ENCODE measurements at regions not wholly inside any gene's neighbourhood (a gene's known extent, or its start where the extent isn't known, plus 50 kb on each side); places are given as distances from the start of the nearest gene placed in this dataset.

DNA sequence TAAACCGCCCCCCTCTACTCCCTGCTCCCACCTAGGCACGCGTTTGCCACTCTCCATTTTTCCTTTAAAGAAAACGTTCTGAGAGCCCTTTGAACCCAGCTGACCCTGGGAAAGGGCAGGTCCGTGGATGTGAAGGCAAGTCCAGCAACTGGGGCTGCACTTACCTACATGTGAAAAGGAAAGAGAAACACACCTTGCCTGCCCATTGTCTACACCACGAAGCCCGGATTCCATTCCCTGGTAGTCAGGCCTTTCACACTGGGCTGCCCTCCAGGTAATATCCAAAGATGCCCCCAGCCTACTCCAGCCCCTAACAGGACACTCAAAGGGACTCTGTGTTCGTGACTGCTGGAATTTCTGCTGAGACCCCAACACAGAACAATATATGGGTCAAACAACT is 94.4 kb downstream of the CD83 start:
- TF ChIP-seq, protein P1, sequence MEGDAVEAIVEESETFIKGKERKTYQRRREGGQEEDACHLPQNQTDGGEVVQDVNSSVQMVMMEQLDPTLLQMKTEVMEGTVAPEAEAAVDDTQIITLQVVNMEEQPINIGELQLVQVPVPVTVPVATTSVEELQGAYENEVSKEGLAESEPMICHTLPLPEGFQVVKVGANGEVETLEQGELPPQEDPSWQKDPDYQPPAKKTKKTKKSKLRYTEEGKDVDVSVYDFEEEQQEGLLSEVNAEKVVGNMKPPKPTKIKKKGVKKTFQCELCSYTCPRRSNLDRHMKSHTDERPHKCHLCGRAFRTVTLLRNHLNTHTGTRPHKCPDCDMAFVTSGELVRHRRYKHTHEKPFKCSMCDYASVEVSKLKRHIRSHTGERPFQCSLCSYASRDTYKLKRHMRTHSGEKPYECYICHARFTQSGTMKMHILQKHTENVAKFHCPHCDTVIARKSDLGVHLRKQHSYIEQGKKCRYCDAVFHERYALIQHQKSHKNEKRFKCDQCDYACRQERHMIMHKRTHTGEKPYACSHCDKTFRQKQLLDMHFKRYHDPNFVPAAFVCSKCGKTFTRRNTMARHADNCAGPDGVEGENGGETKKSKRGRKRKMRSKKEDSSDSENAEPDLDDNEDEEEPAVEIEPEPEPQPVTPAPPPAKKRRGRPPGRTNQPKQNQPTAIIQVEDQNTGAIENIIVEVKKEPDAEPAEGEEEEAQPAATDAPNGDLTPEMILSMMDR (IDR thresholded peaks at IDR 0.05; ENCODE audit: low read depth, low read length, missing control alignments), result no peak
- in situ Hi-C loops (cut with HindIII; ENCODE audit: low sequenced_read_pairs), result loop anchor here (25.0 kb wide), 1 partner anchor 1050 kb away; no protein-coding TSS in a partner anchor
- H3K4me3 ChIP-seq (ENCODE audit: low read depth, low read length), result no peak overlapping the region
- no peak for DNase-seq (ENCODE audit: low read depth)

DNA sequence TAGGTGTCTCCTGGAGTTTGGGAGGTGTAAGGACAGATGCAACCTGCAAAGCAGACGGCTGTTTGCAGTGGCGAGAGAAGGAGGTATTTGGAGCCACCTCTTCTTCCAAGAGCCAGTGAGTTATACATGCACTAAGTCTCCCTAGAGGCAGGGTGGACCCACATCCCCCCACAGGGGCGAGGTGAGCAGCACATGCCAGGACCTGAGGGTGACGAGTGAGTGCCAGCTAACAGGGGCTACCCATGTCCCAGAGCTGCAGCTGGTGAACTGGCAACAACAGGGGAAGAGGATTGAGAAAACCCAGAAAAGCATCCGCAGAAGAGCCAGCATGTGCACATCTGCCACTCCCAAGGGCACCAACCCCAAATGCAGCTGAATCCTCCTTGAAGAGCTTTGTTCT is 95.1 kb downstream of the CD83 start:
- no peak for DNase-seq (ENCODE audit: low read depth)
- TF ChIP-seq, protein P1 (IDR thresholded peaks at IDR 0.05; ENCODE audit: low read depth, low read length, missing control alignments), result no peak
- H3K4me3 ChIP-seq (ENCODE audit: low read depth, low read length), result no peak overlapping the region
- in situ Hi-C loops (cut with HindIII; ENCODE audit: low sequenced_read_pairs), result loop anchor here (25.0 kb wide), 1 partner anchor 1050 kb away; no protein-coding TSS in a partner anchor

DNA sequence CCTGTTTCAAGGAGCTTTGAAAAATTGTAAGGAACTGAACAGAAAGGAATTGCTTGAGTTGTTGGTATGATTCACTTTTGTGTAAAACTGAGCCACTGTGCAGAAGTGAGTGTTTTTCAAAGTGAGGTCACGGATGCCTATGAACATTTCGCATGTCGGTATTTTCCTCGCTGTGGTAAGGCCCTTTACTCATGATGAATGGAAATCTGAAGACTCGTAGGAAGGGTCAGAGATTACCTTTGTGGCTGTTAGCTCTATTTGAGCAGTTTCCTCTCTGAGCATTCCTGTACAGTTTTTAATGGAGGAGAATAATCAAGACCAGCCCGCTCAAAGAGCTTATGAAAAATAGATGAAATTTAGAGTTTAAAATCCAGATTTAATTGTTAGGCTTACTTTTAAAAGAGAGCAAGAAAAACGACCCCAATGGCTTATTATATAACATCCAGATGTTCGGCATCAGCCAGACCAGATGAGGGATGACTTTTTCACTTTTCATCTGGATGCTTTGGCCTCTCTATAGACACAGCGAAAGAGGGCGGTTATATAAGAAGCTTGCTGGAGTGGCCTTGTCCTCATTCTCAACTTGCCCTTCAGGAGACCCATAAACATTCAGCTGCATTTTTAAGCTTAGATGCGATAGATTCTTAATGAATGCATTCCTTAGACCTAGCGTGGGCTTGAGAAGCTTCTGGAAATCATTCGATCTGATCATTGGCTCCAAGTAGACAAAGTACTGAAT is 99.5 kb downstream of the CD83 start:
- in situ Hi-C loops (cut with HindIII; ENCODE audit: low sequenced_read_pairs), result loop anchor here (25.0 kb wide), 1 partner anchor 1045 kb away; no protein-coding TSS in a partner anchor
- DNase-seq (ENCODE audit: low read depth), result no peak
- no peak overlapping the region for H3K4me3 ChIP-seq (ENCODE audit: low read depth, low read length)
- TF ChIP-seq, protein P1 (IDR thresholded peaks at IDR 0.05; ENCODE audit: low read depth, low read length, missing control alignments), result no peak

DNA sequence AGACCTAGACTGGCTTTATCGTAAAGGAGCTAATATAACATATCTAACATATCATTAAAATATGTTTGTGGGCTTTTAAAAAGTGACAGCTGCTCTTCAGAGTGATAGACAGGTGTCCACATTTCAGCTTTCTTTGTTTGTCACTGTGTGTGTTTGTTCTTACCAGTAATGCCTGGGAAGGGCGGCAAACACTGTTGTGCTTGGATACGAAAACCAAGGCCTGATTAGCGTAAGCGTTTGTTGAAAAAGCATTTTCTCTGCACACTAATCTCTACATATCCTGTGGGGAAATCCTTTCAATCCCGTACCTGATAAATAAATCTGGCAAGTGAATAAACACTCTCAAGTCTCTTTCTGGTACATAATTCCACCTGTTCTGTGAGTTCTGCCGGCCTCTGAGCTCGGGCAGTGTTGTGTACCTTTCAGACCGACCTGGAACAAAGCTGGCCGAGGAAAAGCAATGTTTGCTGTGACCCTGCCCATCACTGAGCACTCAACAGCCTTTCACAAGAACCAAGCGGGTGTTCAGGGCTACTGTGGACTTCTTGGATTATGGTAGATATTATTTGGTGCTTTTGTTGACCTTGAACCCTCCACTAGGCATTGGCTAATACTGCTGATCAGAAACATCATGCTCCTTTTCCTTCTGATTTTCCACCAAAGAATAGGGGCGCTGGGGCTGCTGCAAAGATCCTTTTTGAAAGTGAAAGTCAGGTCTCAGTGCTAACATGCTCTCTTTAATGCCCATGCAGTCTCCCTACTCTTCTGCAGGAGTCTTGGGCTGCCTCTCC is 100.4 kb downstream of the CD83 start:
- DNase-seq (ENCODE audit: low read depth), result no peak
- TF ChIP-seq, protein P1 (IDR thresholded peaks at IDR 0.05; ENCODE audit: low read depth, low read length, missing control alignments), result no peak
- in situ Hi-C loops (cut with HindIII; ENCODE audit: low sequenced_read_pairs), result loop anchor here (25.0 kb wide), 1 partner anchor 1044 kb away; no protein-coding TSS in a partner anchor
- no peak overlapping the region for H3K4me3 ChIP-seq (ENCODE audit: low read depth, low read length)

DNA sequence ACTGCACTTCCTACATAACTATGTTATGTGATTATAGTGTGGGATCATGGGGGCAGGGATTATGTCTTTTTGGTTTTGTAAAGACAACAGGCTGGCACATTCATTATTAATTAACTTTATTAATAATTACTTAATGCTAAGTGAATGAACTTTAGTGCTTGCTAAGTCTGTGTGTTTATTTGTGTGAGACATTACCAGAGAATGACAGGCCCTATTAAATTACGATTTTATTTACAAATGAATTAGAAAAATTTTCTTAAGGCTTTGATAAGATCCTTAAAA is 100.9 kb downstream of the CD83 start:
- in situ Hi-C loops (cut with HindIII; ENCODE audit: low sequenced_read_pairs), result loop anchor here (25.0 kb wide), 1 partner anchor 1044 kb away; no protein-coding TSS in a partner anchor
- no peak overlapping the region for H3K4me3 ChIP-seq (ENCODE audit: low read depth, low read length)
- TF ChIP-seq, protein P1 (IDR thresholded peaks at IDR 0.05; ENCODE audit: low read depth, low read length, missing control alignments), result no peak
- DNase-seq (ENCODE audit: low read depth), result no peak

DNA sequence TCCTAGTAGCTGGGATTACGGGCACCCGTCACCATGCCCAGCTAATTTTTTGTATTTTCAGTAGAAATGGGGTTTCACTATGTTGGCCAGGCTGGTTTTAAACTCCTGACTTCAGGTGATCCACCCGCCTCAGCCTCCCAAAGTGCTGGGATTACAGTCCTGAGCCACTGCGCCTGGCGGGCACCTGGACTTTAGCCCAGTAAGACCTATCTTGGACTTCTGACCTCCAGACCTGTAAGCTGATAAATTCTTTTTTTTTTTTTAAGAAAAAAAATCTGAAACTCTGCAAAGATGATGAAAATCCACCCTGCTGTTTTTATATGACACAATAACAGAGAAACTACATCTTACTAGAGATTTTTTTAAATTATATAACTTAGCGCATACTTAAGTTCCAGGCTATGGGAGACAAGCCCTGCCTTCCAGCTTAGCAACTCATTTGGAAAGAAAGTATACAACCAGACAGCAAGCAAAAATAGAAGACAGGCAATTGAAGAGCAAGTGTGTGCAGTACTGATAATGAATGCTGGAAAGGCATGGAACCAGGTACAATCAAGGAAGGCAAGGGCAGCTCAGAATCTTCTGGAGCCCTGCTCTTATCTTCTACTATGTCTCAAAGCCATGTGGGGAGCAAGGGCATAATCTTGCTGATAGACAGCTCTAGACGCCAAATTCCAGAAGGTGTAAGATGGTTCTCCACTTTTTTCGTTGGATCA is 104.2 kb downstream of the CD83 start:
- TF ChIP-seq, protein P1 (IDR thresholded peaks at IDR 0.05; ENCODE audit: low read depth, low read length, missing control alignments), result no peak
- no peak overlapping the region for H3K4me3 ChIP-seq (ENCODE audit: low read depth, low read length)
- DNase-seq (ENCODE audit: low read depth), result no peak
- in situ Hi-C loops (cut with HindIII; ENCODE audit: low sequenced_read_pairs), result loop anchor here (25.0 kb wide), 1 partner anchor 1041 kb away; no protein-coding TSS in a partner anchor

Data from astrocyte of the cerebellum (primary cell).